Esophagus muscularis mucosa (tissue), 4 donors: ENCODE measurements at regions not wholly inside any gene's neighbourhood (a gene's known extent, or its start where the extent isn't known, plus 50 kb on each side); places are given as distances from the start of the nearest gene placed in this dataset.

Experiments used
- DNase-seq: peaks from one replicate; pipeline ENCODE4 v3.0.0-alpha.2; 2017; ENCODE audit errors: extremely low spot score
- H3K27ac ChIP-seq, 4 donors: fragments of 200-600 bp; sonication (generic); replicated peaks in 1 of 4; 1 replicate in 3 of 4; 2 replicates in 1 of 4; pipeline ENCODE4 v1.5.1; 2016 to 2019; ENCODE audit warnings: mild to moderate bottlenecking in 1 of 4
- H3K27me3 ChIP-seq, 4 donors: fragments of 200-600 bp; sonication (generic); one replicate each; pipeline versions ENCODE4 v1.5.1 to v1.6.0; 2016 to 2019
- H3K36me3 ChIP-seq, 4 donors: fragments of 200-600 bp; sonication (generic); one replicate each; pipeline ENCODE4 v1.5.1; 2016 to 2019
- H3K4me1 ChIP-seq, 4 donors: fragments of 200-600 bp; sonication (generic); one replicate each; pipeline ENCODE4 v1.5.1; 2016 to 2019
- H3K4me3 ChIP-seq, 4 donors: fragments of 200-600 bp; sonication (generic); 1 replicate in 2 of 4; 2 replicates in 2 of 4; pipeline ENCODE4 v1.5.1; 2016 to 2019; ENCODE audit warnings: mild to moderate bottlenecking in 4 of 4, moderate library complexity in 1 of 4
- H3K9me3 ChIP-seq, 4 donors: fragments of 200-600 bp; sonication (generic); 1 replicate in 3 of 4; 2 replicates in 1 of 4; pipeline ENCODE4 v1.5.1; 2016 to 2019
- EP300 ChIP-seq: sonication (generic); formaldehyde crosslinking; IDR thresholded peaks from one replicate; pipeline ENCODE4 v1.6.1; 2017; ENCODE audit warnings: antibody characterized with exemption
- POLR2A ChIP-seq: fragments of 450-650 bp; IDR thresholded peaks from one replicate; pipeline ENCODE4 v1.6.1; 2017; ENCODE audit warnings: antibody characterized with exemption, moderate library complexity, mild to moderate bottlenecking, low read depth
- POLR2AphosphoS5 ChIP-seq, 2 donors: sonication (generic); formaldehyde crosslinking; IDR thresholded peaks; one replicate each; pipeline ENCODE4 v1.6.1; 2017; ENCODE audit warnings: antibody characterized with exemption in 2 of 2
- WGBS: methylation state at CpG from one replicate; pipeline ENCODE4 v1.1.5; 2018; 5-methylcytosine and 5-hydroxymethylcytosine counted together
- intact Hi-C: fragments of 100-400 bp; cut with DNase I; formaldehyde crosslinking; loops from one replicate; pipeline ENCODE4 v1.15.1; 2023
- TF ChIP-seq, protein P1 (sequence below), 3 experiments: fragments of 200-600 bp in 2 of 3; fragments of 450-650 bp in 1 of 3; sonication (generic) in 2 of 3; IDR thresholded peaks; one replicate each; pipeline ENCODE4 v1.5.1; 2017 to 2019; ENCODE audit warnings: antibody characterized with exemption in 3 of 3, mild to moderate bottlenecking in 2 of 3, moderate library complexity in 1 of 3

DNA sequence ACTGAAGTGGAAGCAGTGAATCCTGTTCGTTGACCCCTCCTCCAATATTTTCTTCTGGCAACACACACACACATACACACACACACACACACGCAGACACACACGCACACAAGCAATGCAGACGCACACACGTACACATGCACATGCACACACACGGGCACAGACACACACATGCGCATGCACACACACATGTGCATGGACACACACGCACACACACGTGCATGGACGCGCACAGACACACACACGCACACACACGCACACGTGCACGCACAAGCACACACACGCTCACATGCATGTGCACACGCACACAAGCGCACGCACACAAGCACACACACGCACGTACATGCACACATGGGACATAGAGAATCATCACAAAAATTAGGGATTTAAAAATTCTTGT, 488.2 kb upstream of the TPK1 start:
- Histone ChIP-seq H3K4me3 (no peak overlapping the region), H3K36me3 (no peaks in the 10 kb centered on the region), H3K9me3 (no peaks in the 10 kb centered on the region), H3K4me1 (no peaks in the 10 kb centered on the region), H3K27ac (no peak overlapping the region), H3K27me3 (no peaks in the 10 kb centered on the region)
- WGBS: 98% methylated on average over 21 of the region's 21 CpGs
- no peak for DNase-seq
- intact Hi-C loops: no loop called here
- TF ChIP-seq POLR2A (no peak), EP300 (no peak), POLR2AphosphoS5 (IDR thresholded peaks at IDR 0.05) (no peak)
- TF ChIP-seq, protein P1, sequence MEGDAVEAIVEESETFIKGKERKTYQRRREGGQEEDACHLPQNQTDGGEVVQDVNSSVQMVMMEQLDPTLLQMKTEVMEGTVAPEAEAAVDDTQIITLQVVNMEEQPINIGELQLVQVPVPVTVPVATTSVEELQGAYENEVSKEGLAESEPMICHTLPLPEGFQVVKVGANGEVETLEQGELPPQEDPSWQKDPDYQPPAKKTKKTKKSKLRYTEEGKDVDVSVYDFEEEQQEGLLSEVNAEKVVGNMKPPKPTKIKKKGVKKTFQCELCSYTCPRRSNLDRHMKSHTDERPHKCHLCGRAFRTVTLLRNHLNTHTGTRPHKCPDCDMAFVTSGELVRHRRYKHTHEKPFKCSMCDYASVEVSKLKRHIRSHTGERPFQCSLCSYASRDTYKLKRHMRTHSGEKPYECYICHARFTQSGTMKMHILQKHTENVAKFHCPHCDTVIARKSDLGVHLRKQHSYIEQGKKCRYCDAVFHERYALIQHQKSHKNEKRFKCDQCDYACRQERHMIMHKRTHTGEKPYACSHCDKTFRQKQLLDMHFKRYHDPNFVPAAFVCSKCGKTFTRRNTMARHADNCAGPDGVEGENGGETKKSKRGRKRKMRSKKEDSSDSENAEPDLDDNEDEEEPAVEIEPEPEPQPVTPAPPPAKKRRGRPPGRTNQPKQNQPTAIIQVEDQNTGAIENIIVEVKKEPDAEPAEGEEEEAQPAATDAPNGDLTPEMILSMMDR (IDR thresholded peaks at IDR 0.05): no peak

DNA sequence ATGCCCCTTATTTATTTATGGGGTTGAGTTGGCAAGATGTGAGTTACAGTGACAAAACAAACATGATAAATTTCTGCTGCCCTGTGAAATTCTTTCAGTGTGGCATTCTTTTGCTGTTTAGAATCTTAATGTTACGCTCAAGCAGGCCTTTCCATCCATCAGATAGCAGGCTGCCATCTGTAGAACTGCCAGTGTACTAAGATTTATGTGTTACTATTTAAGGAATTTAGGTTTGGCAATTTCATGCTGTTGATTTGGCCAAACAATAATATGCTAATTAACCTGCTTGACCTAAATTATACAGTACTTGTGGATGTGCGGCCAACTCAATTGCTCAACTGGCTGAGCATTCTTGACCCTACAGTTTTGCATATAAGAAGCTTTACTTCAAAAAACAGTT, 477.7 kb upstream of the TPK1 start:
- intact Hi-C loops: no loop called here
- no peak for DNase-seq
- H3K4me1 ChIP-seq: no peaks in the 10 kb centered on the region
- no peaks in the 10 kb centered on the region for H3K27me3 ChIP-seq
- H3K27ac ChIP-seq: no peak overlapping the region
- WGBS: 67% methylated on average over 2 of the region's 2 CpGs
- no peaks in the 10 kb centered on the region for H3K36me3 ChIP-seq
- no peaks in the 10 kb centered on the region for H3K9me3 ChIP-seq
- no peak overlapping the region for H3K4me3 ChIP-seq
- TF ChIP-seq POLR2A (no peak), EP300 (no peak), POLR2AphosphoS5 (IDR thresholded peaks at IDR 0.05) (no peak)
- TF ChIP-seq, protein P1 (IDR thresholded peaks at IDR 0.05): no peak

DNA sequence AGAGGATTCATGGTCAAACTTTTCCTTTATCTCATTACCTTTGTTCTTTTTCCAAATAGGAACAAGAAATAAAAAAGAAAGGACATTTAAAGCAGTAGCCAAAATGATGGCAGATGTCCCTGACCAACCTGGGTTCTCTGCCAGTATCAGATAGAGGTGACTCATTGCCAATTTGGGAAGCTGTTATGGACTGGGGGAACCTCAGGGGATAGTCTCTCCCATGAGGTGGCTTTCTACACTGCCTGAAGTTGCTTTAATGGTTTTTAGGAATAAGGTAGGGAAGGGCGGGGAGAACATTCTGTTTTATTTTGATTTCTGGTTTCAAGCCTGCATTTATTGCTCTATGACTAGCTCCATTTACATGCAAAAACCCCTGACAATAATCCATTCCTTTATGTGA, 457.9 kb upstream of the TPK1 start:
- H3K36me3 ChIP-seq: no peaks in the 10 kb centered on the region
- intact Hi-C loops: no loop called here
- WGBS: 75% methylated on average over 1 of the region's 1 CpG
- TF ChIP-seq EP300 (no peak), POLR2A (no peak), POLR2AphosphoS5 (IDR thresholded peaks at IDR 0.05) (no peak)
- TF ChIP-seq, protein P1 (IDR thresholded peaks at IDR 0.05): no peak
- H3K4me1 ChIP-seq: no peaks in the 10 kb centered on the region
- H3K27me3 ChIP-seq: no peaks in the 10 kb centered on the region
- H3K4me3 ChIP-seq: no peak overlapping the region
- no peak overlapping the region for H3K27ac ChIP-seq
- no peaks in the 10 kb centered on the region for H3K9me3 ChIP-seq
- DNase-seq: no peak

DNA sequence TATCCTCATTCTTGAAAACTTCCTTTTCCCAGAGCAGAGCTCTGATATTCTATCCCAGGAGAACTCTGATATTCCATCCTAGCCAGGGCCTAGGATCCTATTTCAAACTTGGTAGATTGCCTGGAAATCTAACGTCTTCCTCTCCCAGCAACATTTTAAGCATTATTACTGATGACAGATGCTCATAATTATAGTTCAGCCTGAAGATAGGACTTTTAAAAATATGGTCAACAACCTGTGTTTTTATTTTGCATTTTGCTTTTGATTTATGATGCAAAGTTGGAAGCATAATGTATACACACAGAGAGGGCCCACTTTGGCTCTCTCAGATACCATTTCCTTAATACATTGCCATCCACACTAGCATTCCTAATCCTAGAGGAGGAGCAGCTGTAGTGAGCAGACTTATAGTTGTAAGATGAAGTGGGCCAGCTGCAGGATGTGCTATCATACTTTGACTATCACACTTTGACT, 457.4 kb upstream of the TPK1 start:
- DNase-seq: no peak
- H3K27ac ChIP-seq: no peak overlapping the region
- H3K27me3 ChIP-seq: no peaks in the 10 kb centered on the region
- no peaks in the 10 kb centered on the region for H3K9me3 ChIP-seq
- TF ChIP-seq POLR2AphosphoS5 (IDR thresholded peaks at IDR 0.05) (no peak), EP300 (no peak), POLR2A (no peak)
- TF ChIP-seq, protein P1 (IDR thresholded peaks at IDR 0.05): no peak
- 54% methylated on average over 1 of the region's 1 CpG for WGBS
- intact Hi-C loops: no loop called here
- H3K4me3 ChIP-seq: no peak overlapping the region
- H3K36me3 ChIP-seq: no peaks in the 10 kb centered on the region
- H3K4me1 ChIP-seq: no peaks in the 10 kb centered on the region

DNA sequence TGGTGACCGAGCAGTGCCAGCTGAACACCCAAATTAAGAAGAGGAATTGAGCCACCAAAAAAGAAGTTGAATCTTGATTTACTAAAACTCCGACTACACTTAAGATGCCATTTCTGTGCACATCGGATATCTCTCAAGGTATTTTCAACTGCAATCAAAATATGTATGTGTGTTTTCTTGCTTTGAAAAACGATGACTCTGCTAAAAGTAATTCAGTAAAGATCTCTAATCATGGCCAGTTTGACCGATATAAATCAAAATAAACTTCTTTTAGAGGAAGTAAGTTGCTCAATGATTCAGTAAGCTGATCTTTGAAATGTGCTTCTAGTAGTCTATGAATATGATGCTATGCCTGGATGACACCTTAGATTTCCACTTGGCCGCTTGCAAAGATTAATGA, 453.5 kb upstream of the TPK1 start:
- DNase-seq: no peak
- no peaks in the 10 kb centered on the region for H3K27me3 ChIP-seq
- no peak for TF ChIP-seq POLR2AphosphoS5 (IDR thresholded peaks at IDR 0.05)
- no peak for TF ChIP-seq POLR2A
- TF ChIP-seq, protein P1 (IDR thresholded peaks at IDR 0.05): no peak
- TF ChIP-seq EP300: no peak
- intact Hi-C loops: no loop called here
- 87% methylated on average over 6 of the region's 6 CpGs for WGBS
- no peaks in the 10 kb centered on the region for H3K36me3 ChIP-seq
- H3K9me3 ChIP-seq: no peaks in the 10 kb centered on the region
- no peaks in the 10 kb centered on the region for H3K4me1 ChIP-seq
- H3K27ac ChIP-seq: no peak overlapping the region
- H3K4me3 ChIP-seq: no peak overlapping the region
